ENCODE measurements at regions not wholly inside any gene's neighbourhood (a gene's known extent, or its start where the extent isn't known, plus 50 kb on each side); places are given as distances from the start of the nearest gene placed in this dataset.

- TF ChIP-seq POLR2AphosphoS2 (IDR thresholded peaks at IDR 0.05; ENCODE audit: low read length) (no peak), SMC3 (conservative IDR thresholded peaks at IDR 0.05; ENCODE audit: insufficient read depth, low read depth, low read length) (no peak)
These were observed 471.5 kb downstream of the EPHA4 start for GRCh38 chr2:221100467-221101089.

All from K562 (cell line).